OCI-LY7 (cell line): ENCODE measurements at regions not wholly inside any gene's neighbourhood (a gene's known extent, or its start where the extent isn't known, plus 50 kb on each side); places are given as distances from the start of the nearest gene placed in this dataset.

ENCODE experiments used
- BruUV-seq: library from RNA; stranded (reverse); fragments of 400-500 nt; replicated peaks from 2 replicates; lab custom pipeline; 2021; lab: Mats Ljungman, UMichigan
- CTCF ChIA-PET: fragments of 300-600 bp; sonication (Branson Sonifier 250); formaldehyde crosslinking; loops from one replicate; lab custom pipeline; 2022; ENCODE audit warnings: antibody characterized with exemption; ENCODE audit not compliant: unreplicated experiment; lab: Charles Lee
- POLR2A ChIA-PET: fragments of 300-600 bp; sonication (Branson Sonifier 250); formaldehyde crosslinking; loops from one replicate; lab custom pipeline; 2022; ENCODE audit warnings: antibody characterized with exemption; lab: Charles Lee
- DNase-seq: peaks from one replicate; pipeline ENCODE4 v3.0.0-alpha.2; 2015; ENCODE audit warnings: low spot score
- H2AFZ ChIP-seq: fragments of 200-600 bp; sonication (generic), shearing (Covaris generic); 2 replicates; pipeline ENCODE4 v1.6.1; 2014; ENCODE audit warnings: mild to moderate bottlenecking, antibody characterized with exemption, low read length, moderate library complexity
- H3K27ac ChIP-seq: fragments of 200-600 bp; sonication (generic); 2 replicates; pipeline ENCODE4 v1.5.1; 2014; ENCODE audit warnings: mixed run types, low read depth, mild to moderate bottlenecking, moderate library complexity, low read length, inconsistent platforms; ENCODE audit not compliant: poor library complexity, severe bottlenecking
- H3K36me3 ChIP-seq: fragments of 200-600 bp; sonication (generic); 2 replicates; pipeline ENCODE4 v1.6.1; 2014; ENCODE audit warnings: mild to moderate bottlenecking, antibody characterized with exemption, low read length, moderate library complexity, mixed read lengths; ENCODE audit not compliant: insufficient read depth
- H3K4me1 ChIP-seq: fragments of 200-600 bp; sonication (generic); 2 replicates; pipeline ENCODE4 v1.5.1; 2014; ENCODE audit warnings: mild to moderate bottlenecking, low read length; ENCODE audit not compliant: insufficient read depth, poor library complexity, severe bottlenecking
- H3K4me2 ChIP-seq: fragments of 200-600 bp; sonication (generic); 2 replicates; pipeline ENCODE4 v1.6.1; 2014; ENCODE audit warnings: mild to moderate bottlenecking, low read length
- H3K4me3 ChIP-seq: fragments of 200-600 bp; sonication (generic); 2 replicates; pipeline ENCODE4 v1.5.1; 2014; ENCODE audit warnings: mild to moderate bottlenecking, low read depth, low read length; ENCODE audit not compliant: poor library complexity, severe bottlenecking
- H3K79me2 ChIP-seq: fragments of 200-600 bp; sonication (generic); 2 replicates; pipeline ENCODE4 v1.6.1; 2016; ENCODE audit warnings: low read depth, mild to moderate bottlenecking, low read length, moderate library complexity, mixed read lengths; ENCODE audit not compliant: insufficient read depth
- H3K9me2 ChIP-seq: fragments of 200-600 bp; sonication (generic); 2 replicates; pipeline ENCODE4 v1.6.1; 2016; ENCODE audit warnings: mild to moderate bottlenecking, low read length, mixed read lengths; ENCODE audit not compliant: insufficient read depth
- H3K9me3 ChIP-seq: fragments of 200-600 bp; sonication (generic); 2 replicates; pipeline ENCODE4 v1.6.1; 2014; ENCODE audit warnings: mild to moderate bottlenecking, mixed run types, low read length, mixed read lengths
- H4K20me1 ChIP-seq: fragments of 200-600 bp; sonication (generic); 2 replicates; pipeline ENCODE4 v1.6.1; 2014; ENCODE audit warnings: mild to moderate bottlenecking, antibody characterized with exemption, low read length, moderate library complexity, mixed read lengths; ENCODE audit not compliant: insufficient read depth
- EZH2phosphoT487 ChIP-seq: fragments of 200-600 bp; sonication (generic); IDR thresholded peaks from 2 replicates; pipeline ENCODE4 v1.6.1; 2018; ENCODE audit warnings: low read depth, borderline replicate concordance, mild to moderate bottlenecking, mixed run types, antibody characterized with exemption, low read length, moderate library complexity, mixed read lengths
- intact Hi-C: fragments of 100-400 bp; cut with micrococcal nuclease; formaldehyde crosslinking; loops from one replicate; pipeline ENCODE4 v1.10.0; 2022; ENCODE audit not compliant: unreplicated experiment
- TF ChIP-seq, protein P1 (sequence below): fragments of 200-600 bp; sonication (generic); conservative IDR thresholded peaks from 2 replicates; pipeline ENCODE4 v1.5.1; 2014; ENCODE audit warnings: mild to moderate bottlenecking, antibody characterized with exemption, low read length, moderate library complexity, mixed read lengths

DNA sequence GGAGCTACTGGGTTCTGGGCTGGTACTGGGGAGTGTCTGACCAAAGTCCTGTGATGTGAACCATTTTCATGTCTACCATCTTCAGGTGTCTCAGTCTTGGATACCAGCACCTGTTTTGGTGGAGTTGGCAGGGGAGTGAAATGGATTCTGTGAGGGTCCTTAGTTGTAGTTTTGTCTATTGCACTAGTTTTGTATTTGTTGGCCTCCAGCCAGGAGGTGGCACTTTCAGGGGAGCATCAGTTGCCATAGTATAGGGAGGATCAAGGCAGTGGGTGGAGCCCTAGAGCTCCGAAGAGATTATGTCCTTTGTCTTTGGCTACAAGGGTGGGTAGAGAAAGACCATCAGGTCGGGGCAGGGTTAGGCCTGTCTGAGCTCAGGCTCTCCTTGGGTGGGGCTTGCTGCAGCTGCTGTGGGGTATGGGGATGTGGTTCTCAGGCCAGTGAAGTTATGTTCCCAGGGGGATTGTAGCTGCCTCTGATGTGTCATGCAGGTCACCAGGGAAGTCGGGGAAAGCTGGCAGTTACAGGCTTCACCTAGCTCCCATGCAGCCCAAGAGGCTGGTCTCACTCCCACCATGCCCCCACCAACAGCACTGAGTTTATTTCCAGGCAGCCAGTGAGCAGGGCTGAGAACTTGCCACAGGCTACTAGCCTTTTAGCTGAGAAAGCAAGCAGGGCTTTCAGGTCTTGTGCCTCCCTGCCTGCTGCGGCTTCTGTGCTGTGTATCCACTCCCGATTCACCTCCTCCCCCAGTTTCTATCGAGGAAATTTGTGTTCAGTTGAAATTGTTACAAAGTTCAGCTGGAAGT lies 153.1 kb downstream of the ZNF365 start:
- peak overlapping the region; percentile 96 for H3K27ac ChIP-seq
- no peaks in the 10 kb centered on the region for H4K20me1 ChIP-seq
- H3K4me1 ChIP-seq = peaks cover 52% of the 10 kb centered on the region
- H2AFZ ChIP-seq = peak overlapping the region; percentile 48; the same call in 1 of the 2 replicates
- H3K9me3 ChIP-seq = peaks cover 22% of the 10 kb centered on the region; the same call in 1 of the 2 replicates
- H3K9me2 ChIP-seq = no peaks in the 10 kb centered on the region
- peak overlapping the region; percentile 51 for H3K4me3 ChIP-seq
- TF ChIP-seq, protein P1, sequence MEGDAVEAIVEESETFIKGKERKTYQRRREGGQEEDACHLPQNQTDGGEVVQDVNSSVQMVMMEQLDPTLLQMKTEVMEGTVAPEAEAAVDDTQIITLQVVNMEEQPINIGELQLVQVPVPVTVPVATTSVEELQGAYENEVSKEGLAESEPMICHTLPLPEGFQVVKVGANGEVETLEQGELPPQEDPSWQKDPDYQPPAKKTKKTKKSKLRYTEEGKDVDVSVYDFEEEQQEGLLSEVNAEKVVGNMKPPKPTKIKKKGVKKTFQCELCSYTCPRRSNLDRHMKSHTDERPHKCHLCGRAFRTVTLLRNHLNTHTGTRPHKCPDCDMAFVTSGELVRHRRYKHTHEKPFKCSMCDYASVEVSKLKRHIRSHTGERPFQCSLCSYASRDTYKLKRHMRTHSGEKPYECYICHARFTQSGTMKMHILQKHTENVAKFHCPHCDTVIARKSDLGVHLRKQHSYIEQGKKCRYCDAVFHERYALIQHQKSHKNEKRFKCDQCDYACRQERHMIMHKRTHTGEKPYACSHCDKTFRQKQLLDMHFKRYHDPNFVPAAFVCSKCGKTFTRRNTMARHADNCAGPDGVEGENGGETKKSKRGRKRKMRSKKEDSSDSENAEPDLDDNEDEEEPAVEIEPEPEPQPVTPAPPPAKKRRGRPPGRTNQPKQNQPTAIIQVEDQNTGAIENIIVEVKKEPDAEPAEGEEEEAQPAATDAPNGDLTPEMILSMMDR = peak; percentile 60
- TF ChIP-seq EZH2phosphoT487 = no peak
- peak overlapping the region; percentile 75 for H3K4me2 ChIP-seq
- no peaks in the 10 kb centered on the region for H3K79me2 ChIP-seq
- BruUV-seq = no TSS peak
- intact Hi-C loops = loop anchor here (5.0 to 10.0 kb wide), 4 partner anchors 125 to 740 kb away; partner anchors contain the start of gene ARID5B
- DNase-seq = peak; percentile 89
- ChIA-PET POLR2A (interaction anchor here (0.6 to 8.2 kb wide), 18 partner anchors 8 to 421 kb away, joined by 3 to 72 read pairs (median 4); no protein-coding TSS in a partner anchor), CTCF (interaction anchor here (0.6 to 1.8 kb wide), 5 partner anchors 14 to 76 kb away, joined by 3 to 6 read pairs (median 4); no protein-coding TSS in a partner anchor)
- H3K36me3 ChIP-seq = peaks cover 2% of the 10 kb centered on the region

DNA sequence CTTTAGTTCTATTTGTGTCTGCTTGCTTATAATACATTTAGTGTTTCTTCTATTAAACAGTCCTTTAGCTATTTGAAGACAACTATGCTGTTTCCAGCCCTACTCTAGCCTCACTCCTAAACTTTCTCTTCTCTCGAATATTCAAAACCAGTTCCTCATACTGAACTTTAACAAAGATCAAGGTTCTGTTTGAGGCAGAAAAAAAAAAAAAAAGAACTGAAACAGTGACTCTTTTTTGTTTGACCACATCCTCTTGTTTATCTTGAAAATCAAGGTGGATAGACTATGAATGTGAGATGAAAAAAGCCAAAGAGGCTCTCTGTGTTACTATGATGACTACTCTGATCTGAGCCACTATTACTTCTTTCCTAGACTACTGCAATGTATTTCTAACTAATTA lies 154.3 kb downstream of the ZNF365 start:
- DNase-seq = peak; percentile 90
- Histone ChIP-seq H3K4me3 (peak overlapping the region; percentile 51), H3K79me2 (no peaks in the 10 kb centered on the region), H3K36me3 (peaks cover 8% of the 10 kb centered on the region), H3K9me2 (no peaks in the 10 kb centered on the region), H3K4me1 (peaks cover 56% of the 10 kb centered on the region), H4K20me1 (no peaks in the 10 kb centered on the region), H2AFZ (peak overlapping the region; percentile 4; the same call in 1 of the 2 replicates), H3K9me3 (peaks cover 28% of the 10 kb centered on the region; the same call in 1 of the 2 replicates), H3K4me2 (peak overlapping the region; percentile 77), H3K27ac (peak overlapping the region; percentile 96)
- TF ChIP-seq, protein P1 = no peak
- no peak for TF ChIP-seq EZH2phosphoT487
- CTCF ChIA-PET = interaction anchor here (1.3 to 1.8 kb wide), 3 partner anchors 13 to 77 kb away, joined by 4 to 6 read pairs (median 5); no protein-coding TSS in a partner anchor
- POLR2A ChIA-PET = interaction anchor here (0.5 to 8.2 kb wide), 22 partner anchors 9 to 1208 kb away, joined by 3 to 72 read pairs (median 5); partner anchors contain the start of gene ARID5B
- no TSS peak for BruUV-seq
- intact Hi-C loops = loop anchor here (1.0 to 10.0 kb wide), 6 partner anchors 12 to 739 kb away; partner anchors contain the start of gene ARID5B
